GM04503 (cell line): ENCODE measurements at regions not wholly inside any gene's neighbourhood (a gene's known extent, or its start where the extent isn't known, plus 50 kb on each side); places are given as distances from the start of the nearest gene placed in this dataset.

Experiments
- DNase-seq: peaks from one replicate; pipeline ENCODE4 v3.0.0-alpha.2; 2012; ENCODE audit warnings: low read depth

DNA sequence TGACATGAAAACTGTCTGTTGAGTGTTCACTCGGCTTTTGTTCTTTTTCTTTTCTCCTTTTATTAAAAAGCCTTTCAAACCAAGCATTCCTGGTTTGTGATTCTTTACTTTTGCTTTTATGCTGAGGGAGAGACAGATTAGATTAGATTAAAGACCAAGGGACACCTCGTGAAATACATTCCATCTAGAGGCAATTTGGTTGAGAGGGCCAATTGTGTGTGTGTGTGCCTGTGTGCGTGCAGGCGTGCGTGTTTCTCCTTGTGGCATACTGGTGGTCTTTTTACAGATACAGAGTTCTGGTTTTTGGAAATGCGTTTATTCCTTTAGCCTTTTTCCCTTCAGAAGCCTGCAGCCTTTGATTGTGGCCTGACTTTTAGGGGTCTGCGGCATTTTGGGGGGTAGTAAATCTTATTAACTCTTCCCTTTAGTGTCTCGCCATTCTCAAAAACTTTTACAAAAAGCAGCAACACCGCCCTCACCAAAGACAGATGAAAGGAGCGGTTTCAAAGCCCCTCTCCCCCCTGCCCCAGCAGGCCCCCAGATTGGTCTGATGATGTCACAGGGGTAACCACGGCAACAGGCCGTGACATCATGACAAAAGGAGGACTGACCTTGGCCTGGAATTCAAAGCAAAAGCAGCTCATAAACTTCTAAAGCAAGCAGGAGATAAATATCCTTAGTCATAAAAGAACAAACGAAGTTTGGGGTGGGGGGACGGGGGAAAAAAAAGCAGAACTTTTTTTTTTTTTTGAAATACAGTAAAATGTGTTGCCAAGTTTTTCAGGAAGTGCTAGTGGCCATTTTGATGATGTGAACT is 84.1 kb upstream of the TBX3 start:
- DNase-seq = no peak

DNA sequence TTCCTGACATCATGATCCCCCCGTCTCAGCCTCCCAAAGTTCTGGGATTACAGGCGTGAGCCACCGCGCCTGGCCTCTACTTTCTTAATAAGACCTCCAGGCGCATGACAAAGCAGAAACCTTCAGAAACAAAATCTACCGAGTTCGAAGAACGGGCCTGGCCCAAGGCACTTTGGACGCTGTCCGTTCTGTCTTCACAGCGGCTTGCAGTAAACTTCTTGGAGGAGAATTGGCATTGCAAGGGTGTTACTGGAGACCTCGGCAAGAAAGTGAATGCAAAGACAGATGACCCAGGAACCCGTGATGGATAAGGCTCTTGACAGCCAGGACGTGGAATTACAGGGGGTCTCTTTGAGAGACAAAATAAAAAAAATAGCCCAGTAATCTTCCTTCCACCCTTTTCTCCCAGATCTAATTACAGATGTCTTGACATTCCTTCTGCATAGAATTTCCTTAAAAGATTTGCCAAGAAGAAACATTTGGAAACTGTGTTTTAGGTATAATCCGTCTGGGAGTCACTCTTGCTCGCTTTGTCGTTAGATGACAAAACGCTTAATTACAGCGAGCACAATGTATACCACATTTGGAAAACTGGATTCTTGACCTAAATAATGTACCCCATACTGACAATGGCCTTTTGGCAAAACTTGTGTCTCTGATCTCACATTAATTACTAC is 83.2 kb upstream of the TBX3 start:
- no peak for DNase-seq

DNA sequence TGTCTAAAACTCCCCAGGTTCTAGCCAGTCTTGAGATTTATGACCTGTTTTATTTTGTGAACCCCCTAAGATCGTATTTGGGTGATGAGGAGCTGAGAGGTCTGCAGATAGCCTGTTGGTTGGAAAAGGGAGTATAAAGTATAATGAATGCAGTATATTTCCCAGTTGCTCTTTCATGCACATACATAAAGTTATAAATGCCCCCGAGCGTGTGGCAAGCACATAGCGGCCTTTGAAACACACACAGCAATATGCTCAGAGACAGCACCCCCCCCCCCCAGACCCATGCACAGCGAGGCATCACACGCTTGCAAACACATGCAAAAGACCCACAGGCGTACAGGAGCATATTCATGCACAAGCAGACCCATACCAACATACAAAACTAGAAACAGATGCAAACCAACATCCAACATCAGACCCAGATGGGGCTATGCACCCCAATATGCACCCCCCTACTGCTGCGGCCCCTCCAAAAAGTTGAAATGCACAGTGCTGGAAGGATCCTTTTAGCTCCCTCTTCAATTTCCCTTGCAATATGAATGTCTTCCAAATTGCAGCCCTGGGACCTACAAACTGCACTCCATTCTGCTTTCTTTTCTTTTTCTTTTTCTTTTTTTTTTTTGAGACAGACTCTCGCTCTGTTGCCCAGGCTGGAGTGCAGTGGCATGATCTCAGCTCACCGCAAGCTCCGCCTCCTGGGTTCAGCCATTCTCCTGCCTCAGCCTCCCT is 82.2 kb upstream of the TBX3 start:
- no peak for DNase-seq

DNA sequence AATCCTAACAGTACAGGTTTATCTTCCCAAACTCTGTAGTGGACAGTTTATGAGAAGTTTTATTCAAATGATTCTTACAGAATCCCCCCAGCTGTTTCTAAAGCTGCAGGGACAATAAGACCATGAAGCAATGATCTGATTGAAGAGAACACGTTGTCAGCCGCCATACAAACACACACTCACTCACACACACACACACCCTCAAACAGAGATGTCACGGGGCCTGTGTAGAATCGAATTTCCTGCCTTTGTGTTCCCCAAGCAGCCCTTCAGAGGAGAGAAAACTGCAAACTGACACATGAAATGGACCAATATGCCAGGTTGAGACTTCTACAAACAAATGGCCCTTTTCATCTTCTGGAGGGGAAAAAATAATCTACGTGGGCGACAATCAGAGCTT is 80.5 kb upstream of the TBX3 start:
- DNase-seq = no peak

DNA sequence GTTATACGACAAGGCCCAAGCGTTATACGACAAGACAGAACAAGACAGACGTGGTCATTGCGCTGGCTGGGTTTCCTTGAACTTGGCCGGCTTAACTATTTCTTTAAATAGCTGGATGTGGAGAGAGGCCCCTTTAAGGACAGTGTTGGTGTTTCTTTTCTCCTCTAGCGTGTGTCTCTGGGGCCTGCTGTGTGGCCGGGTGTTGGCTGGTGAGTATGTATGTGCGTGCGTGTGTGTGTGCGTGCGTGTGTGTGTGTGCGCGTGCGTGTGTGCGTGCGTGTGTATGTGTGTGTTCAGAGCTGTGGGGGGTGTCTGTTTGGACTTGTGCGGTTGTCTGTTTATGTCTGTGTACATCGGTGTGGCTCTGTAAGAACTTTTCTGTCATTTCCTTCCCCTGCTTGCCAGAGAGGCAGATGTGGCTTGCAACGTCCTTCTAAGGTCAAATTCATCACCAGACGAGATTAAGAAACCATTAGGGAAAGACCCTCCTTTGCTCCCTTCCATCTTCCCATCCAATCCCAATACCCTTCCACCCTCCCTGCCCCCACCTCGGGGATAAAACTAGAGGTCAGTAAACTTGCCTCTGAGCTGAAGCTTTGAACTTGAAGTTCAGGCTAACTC is 78.6 kb upstream of the TBX3 start:
- no peak for DNase-seq

DNA sequence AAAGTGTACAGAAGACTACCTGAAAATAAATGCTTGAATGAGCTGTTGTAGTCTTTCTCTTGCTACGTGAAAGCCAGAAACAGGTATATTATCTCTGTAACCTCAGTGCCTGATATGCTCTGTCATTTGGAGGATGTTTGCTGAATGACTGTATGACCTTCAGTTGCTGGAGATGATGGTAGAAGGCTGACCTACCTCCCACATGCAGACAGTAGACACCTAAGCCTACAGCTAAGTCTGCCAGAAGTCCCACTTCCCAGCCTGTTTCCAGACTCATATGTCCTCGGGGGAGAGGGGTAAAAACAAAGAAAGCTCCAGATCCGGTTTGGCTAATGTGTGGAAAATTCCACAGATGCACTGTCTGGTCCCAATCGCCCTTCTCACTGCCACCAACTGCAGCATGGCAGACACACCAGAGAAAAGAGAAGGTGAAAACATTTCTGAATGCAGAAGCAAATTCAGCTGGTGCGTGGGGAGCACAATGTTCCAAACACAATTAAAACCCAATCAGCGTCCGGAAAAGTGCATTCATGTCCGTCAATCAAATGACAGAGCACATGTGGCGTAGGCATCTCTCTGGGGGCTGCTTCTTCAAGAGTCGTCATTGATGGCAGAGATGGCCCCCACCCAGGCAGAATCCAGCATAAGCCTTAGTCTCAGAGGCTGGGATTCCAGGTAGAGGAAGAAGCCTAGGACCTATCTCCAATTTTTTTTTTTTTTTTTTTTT is 76.3 kb upstream of the TBX3 start:
- DNase-seq = no peak

DNA sequence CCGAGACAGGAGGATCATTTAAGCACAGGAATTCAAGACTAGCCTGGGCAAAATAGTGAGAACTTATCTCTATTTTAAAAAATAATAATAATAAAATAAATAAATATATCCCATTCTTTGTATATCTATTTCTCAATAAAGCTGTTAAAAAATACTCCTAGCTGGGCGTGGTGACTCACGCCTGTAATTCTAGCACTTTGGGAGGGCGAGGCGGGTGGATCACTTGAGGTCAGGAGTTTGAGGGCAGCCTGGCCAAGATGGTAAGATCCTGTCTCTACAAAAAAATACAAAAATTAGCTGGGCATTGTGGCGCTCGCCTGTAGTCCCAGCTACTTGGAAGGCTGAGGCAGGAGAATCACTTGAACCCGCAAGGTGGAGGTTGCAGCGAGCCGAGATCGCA is 75.7 kb upstream of the TBX3 start:
- DNase-seq = no peak

DNA sequence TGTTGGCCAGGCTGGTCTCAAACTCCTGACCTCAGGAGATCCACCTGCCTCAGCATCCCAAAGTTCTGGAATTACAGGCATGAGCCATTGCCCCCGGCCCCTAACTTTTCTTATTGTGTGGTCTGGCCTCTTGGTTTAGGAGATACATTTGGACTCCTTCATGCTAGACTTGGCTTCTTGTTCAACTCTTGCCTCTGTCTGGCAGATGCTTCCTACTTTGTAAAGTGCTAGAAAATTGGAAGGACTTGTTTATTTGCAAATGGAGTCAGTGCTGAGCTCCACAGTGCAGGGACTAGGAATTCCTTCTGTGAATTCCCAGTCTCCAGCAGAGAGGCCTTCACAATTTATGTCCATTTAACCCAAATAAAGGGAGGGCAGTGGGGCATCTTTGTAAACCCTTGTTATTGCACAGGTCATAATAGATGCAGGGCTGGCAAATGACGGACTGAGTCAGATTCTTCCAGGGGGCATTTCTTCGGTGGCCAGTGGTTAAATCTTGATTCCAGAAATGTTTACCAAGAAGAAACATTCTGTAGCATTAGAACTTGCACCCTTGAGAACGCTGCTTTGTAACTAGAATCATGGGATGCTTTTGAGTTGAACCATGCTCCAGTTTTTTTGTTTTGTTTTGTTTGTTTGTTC is 73.8 kb upstream of the TBX3 start:
- DNase-seq = no peak

DNA sequence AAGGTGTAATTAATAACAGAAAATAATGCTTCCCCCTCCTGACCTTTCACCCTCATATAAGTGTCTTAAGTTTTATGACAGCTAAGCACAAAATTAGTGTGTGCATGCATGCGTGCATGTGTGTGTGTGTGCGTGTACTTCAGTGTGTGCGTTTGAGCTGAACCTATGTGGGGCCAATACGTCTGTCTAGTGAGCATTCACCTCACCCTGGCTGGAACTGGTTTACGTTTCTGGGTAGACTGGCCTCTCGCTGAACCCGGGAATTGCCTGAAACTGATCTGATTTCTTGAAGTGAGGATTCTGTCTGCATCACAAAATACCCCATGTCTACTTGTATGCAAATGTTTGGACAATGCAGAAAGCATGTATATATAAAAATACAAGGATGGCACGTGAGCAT is 68.2 kb upstream of the TBX3 start:
- no peak for DNase-seq

DNA sequence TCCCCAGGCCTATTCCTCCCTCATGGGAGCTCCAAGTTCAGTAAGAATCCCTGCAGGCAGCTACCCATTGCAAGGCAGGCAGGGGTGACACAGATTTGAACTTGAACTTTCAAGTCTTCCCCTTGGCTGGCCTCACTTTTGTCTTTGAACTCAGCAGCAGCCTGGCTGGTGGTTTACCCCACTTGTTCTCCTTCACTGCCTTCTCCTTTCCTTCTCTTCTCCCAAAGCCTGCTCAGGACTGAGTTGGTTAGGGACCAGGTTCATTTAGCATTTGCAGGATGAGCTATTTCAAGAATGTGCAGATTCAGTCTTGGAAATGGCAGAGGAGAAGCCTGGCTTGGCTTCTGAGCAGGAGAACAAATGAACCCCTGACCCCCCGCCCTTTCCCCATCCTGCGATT is 67.7 kb upstream of the TBX3 start:
- no peak for DNase-seq

DNA sequence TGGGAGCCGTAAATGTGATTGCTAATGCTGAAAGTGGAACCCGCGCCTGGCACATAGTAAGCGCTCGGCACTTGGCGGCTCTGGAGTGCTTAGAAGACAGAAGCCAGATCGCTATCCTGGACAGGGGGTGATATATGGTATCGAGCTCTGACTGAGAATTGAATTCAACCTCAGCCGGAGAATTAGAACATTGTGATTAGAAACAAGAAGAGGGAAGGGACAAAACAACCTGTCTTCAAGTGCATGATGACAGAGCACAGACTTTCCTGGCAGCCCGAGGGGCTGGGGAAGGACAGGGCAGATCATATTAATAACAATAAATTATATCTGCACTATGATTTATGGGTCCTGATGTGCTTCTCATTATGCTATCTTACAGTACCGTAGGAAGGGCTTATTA is 66.9 kb upstream of the TBX3 start:
- DNase-seq = no peak

DNA sequence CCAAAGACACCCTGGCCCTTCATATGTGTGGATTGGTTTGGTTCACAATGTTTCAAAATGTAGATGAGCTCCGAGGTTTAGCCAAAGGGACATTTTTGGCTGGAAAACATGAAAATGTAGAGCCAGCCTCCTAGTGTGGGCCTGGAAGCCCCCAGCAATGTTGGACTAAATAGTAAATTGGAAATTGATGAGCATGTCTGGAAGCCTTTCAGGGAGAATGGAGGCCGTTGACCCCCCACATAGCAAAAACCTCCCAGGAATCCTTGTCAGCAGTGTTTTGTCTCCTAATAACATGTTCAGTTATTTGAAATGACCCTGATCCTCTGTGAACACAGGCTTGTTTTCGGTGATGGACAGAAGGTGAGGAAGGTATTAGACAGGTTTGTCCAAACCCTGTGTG is 65.1 kb upstream of the TBX3 start:
- DNase-seq = no peak

DNA sequence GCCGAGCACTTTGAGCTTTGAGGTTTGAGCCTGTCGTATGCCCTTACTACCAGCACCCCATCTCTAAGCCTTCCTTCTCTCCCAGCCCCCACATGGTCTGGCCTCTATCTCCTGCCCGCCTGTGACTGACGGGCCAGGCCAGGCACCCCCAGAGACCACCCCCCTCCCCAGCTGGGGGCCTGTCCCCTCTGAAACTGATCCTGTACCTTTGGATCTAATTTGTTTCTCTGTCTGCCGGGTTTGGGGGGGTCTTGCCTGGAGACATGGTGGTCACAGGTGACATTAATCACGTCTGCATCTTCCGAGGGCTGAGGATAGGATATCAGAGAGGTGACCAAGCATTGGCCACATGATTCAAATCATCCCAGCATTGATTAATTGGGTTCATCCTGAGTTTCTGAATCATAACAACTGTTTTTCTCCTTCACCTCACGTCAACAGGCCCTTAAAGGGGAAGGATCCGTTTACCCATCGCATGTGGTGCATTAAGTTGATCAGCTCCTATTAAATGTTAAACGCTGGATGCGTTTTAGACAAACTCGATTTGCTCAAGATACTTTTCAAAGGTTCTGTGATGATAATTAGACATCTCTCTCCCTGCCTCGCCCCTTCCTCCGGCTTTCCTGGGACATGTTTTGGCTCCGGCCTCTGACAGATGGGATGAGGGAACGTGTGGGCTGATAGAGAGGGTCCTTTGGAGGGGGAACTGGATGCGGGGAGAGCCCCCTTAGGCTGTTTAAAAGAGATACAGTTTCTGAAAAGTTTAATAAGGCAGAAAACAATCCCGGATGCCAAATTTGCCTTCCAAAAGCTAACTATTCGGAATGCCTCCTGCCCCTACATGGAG is 63.3 kb upstream of the TBX3 start:
- DNase-seq = no peak

DNA sequence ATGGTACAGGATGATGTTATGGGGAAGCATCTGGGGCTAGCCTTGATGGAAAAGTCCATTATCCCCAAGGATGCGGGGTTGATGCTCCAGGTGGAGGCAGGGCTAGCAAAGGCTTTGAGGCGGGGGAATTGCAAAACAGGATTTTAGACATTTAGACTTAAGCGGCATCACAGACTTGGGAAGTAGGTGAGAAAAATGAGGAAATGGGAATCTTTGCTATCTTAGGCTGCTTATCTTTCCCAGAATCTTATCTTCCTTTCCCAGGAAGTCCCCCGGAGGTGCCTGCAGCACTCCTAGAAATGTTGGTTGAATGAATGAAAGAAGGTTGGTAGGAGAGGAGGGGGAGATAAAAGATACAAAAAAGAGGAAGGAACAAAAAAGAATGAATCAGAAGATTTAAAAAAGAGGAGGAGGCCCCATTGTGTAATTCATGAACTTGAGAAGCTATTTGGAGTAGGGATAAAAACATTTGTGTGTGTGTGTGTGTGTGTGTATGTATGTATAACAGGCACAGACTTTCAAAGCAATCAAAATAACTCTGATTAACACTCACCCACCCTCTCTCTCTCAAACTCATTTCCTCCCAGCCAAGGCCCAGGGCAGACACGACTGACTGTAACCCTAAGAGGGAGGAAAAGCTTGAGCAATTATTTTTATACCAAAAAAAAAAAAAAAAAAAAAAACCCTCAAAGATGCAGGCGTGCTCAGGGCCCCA is 62.5 kb upstream of the TBX3 start:
- peak; percentile 48 for DNase-seq

DNA sequence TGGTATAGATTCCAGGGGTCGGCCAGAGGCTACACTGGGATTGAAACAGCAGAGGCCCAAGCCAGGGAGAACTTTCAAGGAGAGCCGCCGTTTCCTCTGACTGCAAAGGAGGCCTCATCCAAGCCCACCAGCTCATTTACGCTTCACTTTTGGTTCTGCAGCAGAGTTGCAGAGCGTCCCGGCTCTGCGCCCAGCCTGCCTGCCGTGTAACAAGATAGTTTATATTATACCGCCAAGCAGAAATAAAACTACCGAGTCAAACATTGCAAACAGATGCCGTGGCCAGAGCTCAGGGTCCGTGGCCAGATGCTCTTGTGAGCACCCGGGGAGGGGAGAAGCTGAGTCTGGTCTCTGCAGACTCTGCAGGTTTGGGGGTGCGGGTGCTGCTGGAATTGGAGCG is 60.7 kb upstream of the TBX3 start:
- DNase-seq = no peak

DNA sequence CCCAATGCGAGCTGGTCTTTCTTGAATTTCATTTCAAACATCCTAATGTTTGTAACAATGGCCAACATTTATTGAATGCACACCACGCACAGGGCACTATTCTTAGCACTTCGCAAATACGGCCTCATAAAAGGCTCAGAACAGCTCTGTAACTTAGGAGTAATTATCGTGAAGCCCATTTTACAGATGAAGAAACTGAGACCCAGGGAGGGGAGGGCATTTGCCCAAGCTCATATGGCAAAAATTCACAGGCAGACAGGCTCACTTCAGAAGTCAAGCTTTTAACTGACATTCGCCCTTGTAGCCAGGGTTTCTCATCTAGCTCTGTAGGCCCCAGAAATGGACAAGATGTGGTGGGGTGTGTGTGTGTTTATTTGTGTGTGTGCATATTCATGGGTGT is 60.3 kb upstream of the TBX3 start:
- no peak for DNase-seq

DNA sequence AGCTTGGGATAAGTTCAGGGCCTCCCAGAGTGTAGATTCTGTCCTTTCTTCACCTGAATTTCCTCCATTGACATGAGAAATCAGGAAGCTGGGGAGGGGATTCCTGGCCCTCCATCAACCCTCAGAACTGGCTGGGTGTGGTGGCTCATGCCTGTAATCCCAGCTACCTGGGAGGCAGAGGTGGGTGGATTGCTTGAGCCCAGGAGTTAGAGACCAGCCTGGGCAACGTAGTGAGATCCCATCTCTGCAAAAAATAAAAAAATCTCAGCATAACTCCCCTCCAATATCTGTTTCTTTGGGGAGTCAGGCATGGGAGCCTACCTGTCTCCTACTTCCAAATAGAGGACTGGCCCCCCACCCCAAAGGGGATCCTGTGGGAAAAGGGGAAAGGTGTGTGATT is 59.8 kb upstream of the TBX3 start:
- no peak for DNase-seq

DNA sequence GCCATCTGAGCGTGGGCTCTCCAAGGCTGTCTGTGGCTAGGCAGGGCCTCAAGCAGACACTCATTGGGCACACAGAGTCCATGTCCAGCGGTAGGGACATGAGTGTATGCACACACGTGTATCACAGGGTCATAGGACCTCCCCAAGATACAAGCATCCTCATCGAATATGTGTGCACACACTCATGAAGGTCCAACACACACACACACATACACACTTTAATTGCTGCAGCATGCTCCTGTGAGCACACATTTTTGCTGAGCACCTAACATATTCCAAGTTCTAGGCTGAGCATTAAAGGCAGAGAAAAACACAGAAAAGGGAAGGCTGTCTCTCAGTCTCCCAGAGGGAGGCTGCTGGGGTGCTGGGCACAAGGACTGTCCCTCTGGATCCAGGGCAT is 59.3 kb upstream of the TBX3 start:
- DNase-seq = no peak

DNA sequence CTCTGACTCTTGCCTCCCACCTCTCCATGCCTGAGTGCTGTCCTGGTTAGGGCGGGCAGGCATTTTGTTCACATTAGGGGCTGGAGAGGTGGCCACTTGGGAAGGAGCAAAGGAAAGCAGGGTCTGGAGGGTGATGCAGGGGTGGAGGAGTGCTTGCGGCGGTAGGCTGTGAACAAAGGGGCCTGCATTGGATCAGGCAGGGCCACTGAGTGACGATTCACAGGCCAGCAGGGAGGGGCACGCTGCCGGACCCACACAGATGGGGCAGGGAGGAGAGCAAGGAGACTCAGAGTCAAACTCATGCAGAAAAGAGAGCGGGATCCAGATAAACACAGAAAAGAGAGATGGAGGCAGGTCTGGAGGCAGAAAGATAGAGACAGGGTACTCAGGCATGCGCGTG is 58.4 kb upstream of the TBX3 start:
- DNase-seq = no peak

DNA sequence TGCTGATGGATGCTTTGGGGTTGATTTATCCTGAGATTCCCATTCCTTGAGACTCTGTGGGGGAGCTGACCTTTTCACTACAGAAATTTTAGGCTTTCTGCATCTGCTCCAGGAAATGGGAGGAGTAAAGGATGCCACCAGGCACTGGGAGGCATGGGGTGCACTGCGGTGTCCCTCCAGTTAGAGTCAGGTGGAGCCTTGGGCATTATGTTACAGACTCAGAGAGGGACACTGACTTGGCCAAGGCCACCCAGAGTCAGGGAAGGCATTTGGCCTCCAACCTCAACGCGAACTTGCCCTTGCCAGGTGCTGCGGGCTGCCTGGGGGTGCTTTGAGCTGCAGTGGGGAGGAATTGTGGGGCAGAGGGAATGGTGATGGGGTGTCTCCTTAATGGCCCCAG is 58.0 kb upstream of the TBX3 start:
- no peak for DNase-seq
